PFSK-1 (cell line): ENCODE measurements at regions not wholly inside any gene's neighbourhood (a gene's known extent, or its start where the extent isn't known, plus 50 kb on each side); places are given as distances from the start of the nearest gene placed in this dataset.

Experiments used
- POLR2AphosphoS5 ChIP-seq: IDR thresholded peaks from 2 replicates; pipeline ENCODE4 v1.6.1; 2012; ENCODE audit warnings: low read depth, mild to moderate bottlenecking, control low read depth, low read length, moderate library complexity
- SIN3A ChIP-seq: IDR thresholded peaks from 2 replicates; pipeline ENCODE4 v1.6.1; 2012; ENCODE audit warnings: mild to moderate bottlenecking, low read length, moderate library complexity, borderline replicate concordance; ENCODE audit not compliant: insufficient read depth
- TAF1 ChIP-seq: IDR thresholded peaks from 2 replicates; pipeline ENCODE4 v1.6.1; 2012; ENCODE audit warnings: low read length, control low read depth, borderline replicate concordance; ENCODE audit not compliant: insufficient read depth
- TF ChIP-seq, protein P1 (sequence below), 2 experiments: IDR thresholded peaks; 2 replicates each; pipeline versions ENCODE4 v1.6.1 to v1.8.0; 2011 to 2012; ENCODE audit warnings: low read depth in 2 of 2, low read length in 2 of 2, control low read depth in 1 of 2, inconsistent platforms in 1 of 2, mild to moderate bottlenecking in 1 of 2, moderate library complexity in 1 of 2; ENCODE audit not compliant: insufficient read depth in 1 of 2

DNA sequence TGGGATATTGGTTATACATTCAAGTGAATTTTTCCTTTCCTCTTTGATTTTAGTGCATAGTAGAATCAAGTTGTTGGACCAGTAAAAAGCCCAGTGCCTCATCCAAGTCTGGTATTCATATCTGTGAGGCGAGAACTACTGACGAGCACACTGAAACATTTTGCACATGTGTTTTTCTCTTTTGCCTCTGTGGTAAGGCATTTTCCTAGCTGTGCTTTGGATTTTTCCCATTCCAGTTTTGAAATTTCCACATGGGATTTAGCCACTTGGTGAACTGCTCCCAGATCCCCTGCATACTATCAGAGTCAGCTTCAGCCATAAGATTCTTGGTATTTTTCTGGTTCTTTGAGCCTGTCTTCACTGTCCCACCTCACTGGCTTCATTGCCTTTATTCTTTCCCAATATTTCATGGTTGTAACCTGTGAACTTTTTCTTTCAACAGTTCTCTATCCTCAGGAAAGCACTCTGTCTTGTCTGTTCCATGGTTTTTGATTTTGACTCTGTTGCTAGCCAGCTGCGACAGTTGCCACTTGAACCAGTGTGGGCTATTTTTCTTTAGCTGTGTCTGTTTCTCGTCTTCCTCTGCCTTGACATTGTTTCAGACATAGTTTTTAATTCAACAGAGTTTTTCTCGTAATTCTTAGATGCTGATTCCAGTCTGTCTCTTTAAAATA, 239.0 kb downstream of the REEP3 start:
- no peak for TF ChIP-seq POLR2AphosphoS5
- TF ChIP-seq, protein P1, sequence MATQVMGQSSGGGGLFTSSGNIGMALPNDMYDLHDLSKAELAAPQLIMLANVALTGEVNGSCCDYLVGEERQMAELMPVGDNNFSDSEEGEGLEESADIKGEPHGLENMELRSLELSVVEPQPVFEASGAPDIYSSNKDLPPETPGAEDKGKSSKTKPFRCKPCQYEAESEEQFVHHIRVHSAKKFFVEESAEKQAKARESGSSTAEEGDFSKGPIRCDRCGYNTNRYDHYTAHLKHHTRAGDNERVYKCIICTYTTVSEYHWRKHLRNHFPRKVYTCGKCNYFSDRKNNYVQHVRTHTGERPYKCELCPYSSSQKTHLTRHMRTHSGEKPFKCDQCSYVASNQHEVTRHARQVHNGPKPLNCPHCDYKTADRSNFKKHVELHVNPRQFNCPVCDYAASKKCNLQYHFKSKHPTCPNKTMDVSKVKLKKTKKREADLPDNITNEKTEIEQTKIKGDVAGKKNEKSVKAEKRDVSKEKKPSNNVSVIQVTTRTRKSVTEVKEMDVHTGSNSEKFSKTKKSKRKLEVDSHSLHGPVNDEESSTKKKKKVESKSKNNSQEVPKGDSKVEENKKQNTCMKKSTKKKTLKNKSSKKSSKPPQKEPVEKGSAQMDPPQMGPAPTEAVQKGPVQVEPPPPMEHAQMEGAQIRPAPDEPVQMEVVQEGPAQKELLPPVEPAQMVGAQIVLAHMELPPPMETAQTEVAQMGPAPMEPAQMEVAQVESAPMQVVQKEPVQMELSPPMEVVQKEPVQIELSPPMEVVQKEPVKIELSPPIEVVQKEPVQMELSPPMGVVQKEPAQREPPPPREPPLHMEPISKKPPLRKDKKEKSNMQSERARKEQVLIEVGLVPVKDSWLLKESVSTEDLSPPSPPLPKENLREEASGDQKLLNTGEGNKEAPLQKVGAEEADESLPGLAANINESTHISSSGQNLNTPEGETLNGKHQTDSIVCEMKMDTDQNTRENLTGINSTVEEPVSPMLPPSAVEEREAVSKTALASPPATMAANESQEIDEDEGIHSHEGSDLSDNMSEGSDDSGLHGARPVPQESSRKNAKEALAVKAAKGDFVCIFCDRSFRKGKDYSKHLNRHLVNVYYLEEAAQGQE (IDR thresholded peaks at IDR 0.05; ENCODE audit: insufficient read depth in 1 of 2, low read depth in 2 of 2, low read length in 2 of 2): no peak
- no peak for TF ChIP-seq SIN3A
- TF ChIP-seq TAF1: no peak
